ENCODE measurements at regions not wholly inside any gene's neighbourhood (a gene's known extent, or its start where the extent isn't known, plus 50 kb on each side); places are given as distances from the start of the nearest gene placed in this dataset.

GRCh38 chr4:16386711-16387320, 160.5 kb upstream of the TAPT1 start:
- no peak for FAIRE-seq

More at GRCh38 chr4:16386711-16387320, 160.5 kb upstream of the TAPT1 start:
- Histone ChIP-seq H3K4ac (replicated peaks; ENCODE audit: insufficient read length, low read depth, low read length) (no peak overlapping the region), H3K36me3 (ENCODE audit: control insufficient read depth in 2 of 4, insufficient read depth in 4 of 4, low read length in 3 of 4) (no peaks in the 10 kb centered on the region), H3K27me3 (replicated peaks in 1 of 4; ENCODE audit: control insufficient read depth in 3 of 4, extremely low read depth in 1 of 4, insufficient read depth in 3 of 4, low read length in 3 of 4) (no peaks in the 10 kb centered on the region), H3K23me2 (ENCODE audit: low read depth, low read length) (no peaks in the 10 kb centered on the region), H4K5ac (ENCODE audit: insufficient read length, low read depth, low read length) (no peak overlapping the region), H4K91ac (replicated peaks; ENCODE audit: insufficient read length, low read length) (no peak overlapping the region), H3K79me2 (ENCODE audit: control insufficient read depth in 1 of 2, insufficient read depth in 2 of 2, low read length in 2 of 2) (no peaks in the 10 kb centered on the region), H3K4me2 (ENCODE audit: insufficient read depth in 1 of 2, low read depth in 2 of 2, low read length in 2 of 2) (no peak overlapping the region), H3K79me1 (ENCODE audit: low read depth, low read length) (no peaks in the 10 kb centered on the region), H4K8ac (ENCODE audit: extremely low read depth, insufficient read depth, low read length) (no peak overlapping the region), H3K27ac (ENCODE audit: low read depth, low read length) (no peak overlapping the region), H2BK5ac (ENCODE audit: low read depth, low read length) (no peak overlapping the region), H2BK12ac (ENCODE audit: low read depth, low read length) (no peak overlapping the region), H3K9ac (replicated peaks in 1 of 4; ENCODE audit: extremely low read depth in 1 of 4, low read depth in 3 of 4, low read length in 3 of 4) (no peak overlapping the region), H3K9me3 (ENCODE audit: insufficient read depth in 2 of 2, low read depth in 1 of 2, low read length in 1 of 2) (peaks cover 0 to 2% of the 10 kb centered on the region in 2 experiments; a peak in 1 of 4 replicates), H3K4me3 (ENCODE audit: extremely low read depth in 1 of 4, insufficient read depth in 2 of 4, low read depth in 3 of 4, low read length in 4 of 4) (no peak overlapping the region), H3K23ac (ENCODE audit: insufficient read length) (no peak overlapping the region), H2BK120ac (replicated peaks; ENCODE audit: low read depth, low read length) (no peak overlapping the region), H3K56ac (replicated peaks; ENCODE audit: insufficient read length, low read depth, low read length) (no peak overlapping the region), H4K20me1 (replicated peaks in 1 of 2; ENCODE audit: control insufficient read depth in 1 of 2, insufficient read depth in 2 of 2, low read length in 2 of 2) (no peaks in the 10 kb centered on the region), H3K18ac (ENCODE audit: extremely low read depth, low read length) (no peak overlapping the region), H2BK15ac (ENCODE audit: low read length) (no peak overlapping the region), H3K14ac (ENCODE audit: insufficient read length) (no peak overlapping the region), H2BK20ac (ENCODE audit: low read length) (no peak overlapping the region), H3K4me1 (replicated peaks in 1 of 4; ENCODE audit: control insufficient read depth in 3 of 4, insufficient read depth in 4 of 4, low read length in 3 of 4) (no peaks in the 10 kb centered on the region), H2AK5ac (ENCODE audit: low read depth, low read length) (no peak overlapping the region), H2AFZ (ENCODE audit: low read length) (no peak overlapping the region)
- no peak for TF ChIP-seq ATF2 (IDR thresholded peaks at IDR 0.05; ENCODE audit: low read length)
- TF ChIP-seq GABPA (IDR thresholded peaks at IDR 0.05; ENCODE audit: borderline replicate concordance, insufficient read depth, low read length), result no peak
- no peak for TF ChIP-seq TAF1 (IDR thresholded peaks at IDR 0.05; ENCODE audit: low read depth, low read length)
- no peak for TF ChIP-seq FOSL1 (IDR thresholded peaks at IDR 0.05; ENCODE audit: insufficient read depth, low read depth, low read length)
- TF ChIP-seq SUZ12 (IDR thresholded peaks at IDR 0.05; ENCODE audit: low read length), result no peak
- TF ChIP-seq CREB1 (IDR thresholded peaks at IDR 0.05), result no peak
- no peak for TF ChIP-seq RNF2 (IDR thresholded peaks at IDR 0.05; ENCODE audit: borderline replicate concordance, low read depth, low read length, missing control alignments, poor library complexity, severe bottlenecking)
- TF ChIP-seq CBX8 (IDR thresholded peaks at IDR 0.05; ENCODE audit: borderline replicate concordance, low read depth, low read length), result no peak
- TF ChIP-seq SRF (IDR thresholded peaks at IDR 0.05; ENCODE audit: low read depth, low read length), result no peak
- CTCF ChIA-PET (ENCODE audit: partially characterized antibody), result interaction anchor here (0.6 to 1.1 kb wide), 3 partner anchors 57 to 367 kb away, joined by 3 to 7 read pairs (median 3); no protein-coding TSS in a partner anchor
- no peak for DNase-seq (ENCODE audit: low read depth in 1 of 2, low spot score in 2 of 2)
- POLR2A ChIA-PET (ENCODE audit: partially characterized antibody), result no interaction called here
